ENCODE measurements at regions not wholly inside any gene's neighbourhood (a gene's known extent, or its start where the extent isn't known, plus 50 kb on each side); places are given as distances from the start of the nearest gene placed in this dataset.

DNA sequence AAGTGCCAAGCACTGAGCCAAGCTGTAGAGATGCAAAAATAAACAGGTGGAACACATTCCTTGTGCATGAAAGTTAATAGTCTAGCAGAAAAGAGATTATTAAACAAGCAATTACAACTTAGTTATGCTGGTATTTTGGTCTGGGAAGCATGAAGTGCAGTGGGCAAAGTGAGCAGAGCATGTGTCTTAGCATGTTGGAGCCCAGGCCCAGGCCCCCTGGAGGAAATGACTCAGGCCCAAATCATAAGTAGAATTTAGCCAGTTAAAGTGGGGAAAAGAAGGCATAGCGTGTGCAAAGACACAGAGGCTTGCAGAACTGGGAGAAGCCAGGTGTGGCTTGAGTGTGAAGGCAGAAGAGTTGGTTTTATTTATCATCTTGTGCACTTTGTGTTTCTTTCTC lies 163.8 kb upstream of the ATP11B start:
- TF ChIP-seq CTCF (IDR thresholded peaks at IDR 0.05; ENCODE audit: low read depth, low read length, poor library complexity, severe bottlenecking) (no peak), EZH2phosphoT487 (IDR thresholded peaks at IDR 0.05; ENCODE audit: borderline replicate concordance, low read length) (no peak)
